ENCODE measurements at regions not wholly inside any gene's neighbourhood (a gene's known extent, or its start where the extent isn't known, plus 50 kb on each side); places are given as distances from the start of the nearest gene placed in this dataset.

DNA sequence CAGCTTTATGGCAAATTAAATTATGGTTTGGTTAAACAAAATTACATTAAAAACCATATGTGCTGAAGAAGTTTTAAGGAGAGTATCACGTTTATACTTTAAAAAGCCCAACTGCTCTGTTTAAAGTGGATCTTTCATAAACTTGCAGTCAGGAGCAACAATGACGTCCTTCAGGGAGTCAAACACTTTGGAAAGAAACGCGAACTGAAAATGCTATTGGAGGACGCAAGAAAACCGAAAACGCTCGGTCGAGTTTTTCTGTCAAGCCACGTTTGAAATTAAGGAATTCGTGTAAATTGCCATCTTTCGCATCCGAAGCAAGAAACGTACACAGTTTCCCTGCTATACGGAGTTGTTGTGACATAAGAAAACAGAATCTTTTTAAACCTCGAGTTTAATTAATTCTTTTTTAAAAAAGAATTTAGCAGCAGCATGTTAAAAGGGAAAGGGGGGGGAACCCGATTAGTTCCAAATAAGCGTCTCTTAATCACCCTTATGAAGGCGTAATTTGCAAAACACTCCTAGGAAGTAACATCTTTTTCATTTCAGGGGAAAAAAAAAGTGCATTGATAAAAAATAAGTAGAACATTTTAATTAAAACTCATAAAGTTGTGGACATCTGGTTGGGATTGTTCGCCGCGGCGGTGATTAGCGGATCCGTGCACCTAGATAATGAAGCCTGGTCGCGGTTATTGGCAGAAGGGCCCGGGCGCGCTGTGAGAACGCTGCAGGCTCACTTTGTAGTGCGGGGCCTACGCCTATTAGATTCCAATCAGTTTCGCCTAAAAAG is 295.4 kb downstream of the TFAP2C start:
- TF ChIP-seq, protein P1, sequence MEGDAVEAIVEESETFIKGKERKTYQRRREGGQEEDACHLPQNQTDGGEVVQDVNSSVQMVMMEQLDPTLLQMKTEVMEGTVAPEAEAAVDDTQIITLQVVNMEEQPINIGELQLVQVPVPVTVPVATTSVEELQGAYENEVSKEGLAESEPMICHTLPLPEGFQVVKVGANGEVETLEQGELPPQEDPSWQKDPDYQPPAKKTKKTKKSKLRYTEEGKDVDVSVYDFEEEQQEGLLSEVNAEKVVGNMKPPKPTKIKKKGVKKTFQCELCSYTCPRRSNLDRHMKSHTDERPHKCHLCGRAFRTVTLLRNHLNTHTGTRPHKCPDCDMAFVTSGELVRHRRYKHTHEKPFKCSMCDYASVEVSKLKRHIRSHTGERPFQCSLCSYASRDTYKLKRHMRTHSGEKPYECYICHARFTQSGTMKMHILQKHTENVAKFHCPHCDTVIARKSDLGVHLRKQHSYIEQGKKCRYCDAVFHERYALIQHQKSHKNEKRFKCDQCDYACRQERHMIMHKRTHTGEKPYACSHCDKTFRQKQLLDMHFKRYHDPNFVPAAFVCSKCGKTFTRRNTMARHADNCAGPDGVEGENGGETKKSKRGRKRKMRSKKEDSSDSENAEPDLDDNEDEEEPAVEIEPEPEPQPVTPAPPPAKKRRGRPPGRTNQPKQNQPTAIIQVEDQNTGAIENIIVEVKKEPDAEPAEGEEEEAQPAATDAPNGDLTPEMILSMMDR (IDR thresholded peaks at IDR 0.05; ENCODE audit: low read depth, low read length) = no peak
- no peak for TF ChIP-seq EZH2phosphoT487 (IDR thresholded peaks at IDR 0.05; ENCODE audit: low read depth)
